D721Med (cell line): ENCODE measurements at regions not wholly inside any gene's neighbourhood (a gene's known extent, or its start where the extent isn't known, plus 50 kb on each side); places are given as distances from the start of the nearest gene placed in this dataset.
A peak's percentile ranks its signal among the peaks of the same experiment; 100 is the strongest.

Experiments used
- DNase-seq: peaks from one replicate; pipeline ENCODE4 v3.0.0; 2011; ENCODE audit warnings: low spot score; ENCODE audit not compliant: insufficient read length
- FAIRE-seq: peaks from 2 replicates; lab custom pipeline; 2011; peaks lifted over from hg19 to GRCh38; lab: Jason Lieb, UNC
- TF ChIP-seq, protein P1 (sequence below): IDR thresholded peaks from 2 replicates; pipeline ENCODE4 v1.5.1; 2012; ENCODE audit warnings: mild to moderate bottlenecking, control low read depth; ENCODE audit not compliant: insufficient read depth; ENCODE audit errors: missing control alignments

DNA sequence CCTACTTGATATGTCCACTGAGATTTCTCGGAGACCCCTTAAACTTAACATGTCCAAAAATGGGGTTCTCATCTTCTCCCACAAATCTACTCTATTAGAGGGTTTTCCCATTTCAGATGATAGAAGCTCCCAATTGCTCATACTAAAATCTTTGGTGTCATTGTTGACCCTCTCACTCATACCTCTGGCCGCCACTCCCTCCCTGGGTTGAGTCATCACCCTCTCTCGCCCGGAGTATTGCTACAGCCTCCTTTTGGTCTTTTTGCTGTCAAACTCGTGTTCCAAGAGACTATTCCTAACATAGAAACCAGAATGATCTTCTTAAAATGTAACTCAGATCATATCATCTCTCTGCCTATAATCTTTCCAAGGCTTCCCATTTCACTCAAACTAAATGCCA is 91.0 kb upstream of the GNAQ start:
- TF ChIP-seq, protein P1, sequence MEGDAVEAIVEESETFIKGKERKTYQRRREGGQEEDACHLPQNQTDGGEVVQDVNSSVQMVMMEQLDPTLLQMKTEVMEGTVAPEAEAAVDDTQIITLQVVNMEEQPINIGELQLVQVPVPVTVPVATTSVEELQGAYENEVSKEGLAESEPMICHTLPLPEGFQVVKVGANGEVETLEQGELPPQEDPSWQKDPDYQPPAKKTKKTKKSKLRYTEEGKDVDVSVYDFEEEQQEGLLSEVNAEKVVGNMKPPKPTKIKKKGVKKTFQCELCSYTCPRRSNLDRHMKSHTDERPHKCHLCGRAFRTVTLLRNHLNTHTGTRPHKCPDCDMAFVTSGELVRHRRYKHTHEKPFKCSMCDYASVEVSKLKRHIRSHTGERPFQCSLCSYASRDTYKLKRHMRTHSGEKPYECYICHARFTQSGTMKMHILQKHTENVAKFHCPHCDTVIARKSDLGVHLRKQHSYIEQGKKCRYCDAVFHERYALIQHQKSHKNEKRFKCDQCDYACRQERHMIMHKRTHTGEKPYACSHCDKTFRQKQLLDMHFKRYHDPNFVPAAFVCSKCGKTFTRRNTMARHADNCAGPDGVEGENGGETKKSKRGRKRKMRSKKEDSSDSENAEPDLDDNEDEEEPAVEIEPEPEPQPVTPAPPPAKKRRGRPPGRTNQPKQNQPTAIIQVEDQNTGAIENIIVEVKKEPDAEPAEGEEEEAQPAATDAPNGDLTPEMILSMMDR: no peak
- FAIRE-seq: no peak
- DNase-seq: no peak

DNA sequence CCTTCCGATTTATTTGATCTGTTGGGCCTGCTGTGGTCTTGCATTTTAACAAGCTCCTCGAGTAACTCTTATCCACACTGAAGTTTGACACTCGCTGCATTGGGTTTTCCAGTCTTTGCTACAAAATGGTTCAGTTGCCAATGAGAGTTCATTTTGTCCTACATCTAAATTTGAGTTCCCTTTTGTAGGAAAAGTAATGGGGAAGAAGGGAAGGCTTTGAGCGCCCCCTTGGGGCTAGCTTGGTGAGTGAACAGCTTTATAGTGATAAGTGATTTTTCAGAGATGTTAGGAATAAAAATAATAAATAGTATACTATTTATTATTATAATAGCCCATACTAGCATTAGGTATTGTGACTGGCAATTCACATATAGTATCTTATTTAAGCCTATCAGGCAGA is 89.9 kb upstream of the GNAQ start:
- no peak for DNase-seq
- TF ChIP-seq, protein P1: peak; percentile 55
- FAIRE-seq: no peak

DNA sequence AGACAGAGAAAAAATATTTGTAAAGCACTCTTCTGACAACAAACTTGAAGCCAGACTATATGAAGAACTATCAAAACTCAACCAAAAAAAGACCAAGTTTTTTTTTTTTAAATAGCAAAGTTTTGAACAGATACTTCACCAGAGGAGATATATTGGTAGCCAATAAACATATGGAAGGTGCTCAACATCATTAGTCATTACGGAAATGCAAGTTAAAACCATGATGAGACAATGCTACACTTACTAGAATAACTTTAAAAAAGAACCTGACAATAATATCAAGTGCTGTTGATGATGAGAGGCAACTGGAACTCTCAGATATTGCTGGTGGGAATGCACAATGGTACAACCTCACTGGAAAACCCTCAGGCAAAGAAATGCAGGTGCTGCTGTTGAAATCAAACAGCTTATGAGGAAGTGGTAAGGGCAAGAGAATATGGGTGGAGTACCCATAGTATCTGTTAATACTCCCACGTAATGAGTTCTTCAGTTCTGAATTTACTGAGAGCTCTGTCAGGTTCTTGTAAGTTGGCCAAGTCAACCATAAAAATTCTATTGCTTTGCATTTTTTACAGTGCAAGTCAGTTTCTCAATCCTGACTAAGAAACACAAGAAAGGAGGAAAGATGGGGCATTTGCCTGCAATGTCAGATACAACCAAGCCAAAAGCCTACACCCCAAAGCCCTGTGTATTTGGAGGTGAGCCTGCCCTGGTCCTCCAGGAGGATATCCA is 87.3 kb upstream of the GNAQ start:
- FAIRE-seq (no peak), DNase-seq (no peak)
- TF ChIP-seq, protein P1: no peak

DNA sequence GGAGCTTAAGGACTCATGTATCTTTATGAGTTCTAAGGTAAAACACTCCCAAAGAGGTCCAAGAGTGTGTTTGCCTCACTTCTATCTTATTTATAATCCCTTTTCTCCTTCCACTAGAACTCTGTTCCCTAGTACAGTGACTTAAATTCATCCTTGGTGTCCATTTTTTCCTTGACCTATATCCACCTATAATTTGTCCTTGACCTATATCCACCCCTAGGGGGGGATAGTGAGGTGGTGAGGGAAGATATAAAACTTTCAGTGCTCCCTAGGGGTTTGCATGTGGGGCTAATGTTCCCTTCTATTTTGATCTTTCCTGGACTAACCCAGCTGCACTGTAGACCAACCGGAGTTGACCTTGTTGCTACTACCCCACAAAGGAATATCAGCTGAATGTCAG is 83.5 kb upstream of the GNAQ start:
- TF ChIP-seq, protein P1: peak; percentile 26
- DNase-seq (no peak), FAIRE-seq (no peak)

DNA sequence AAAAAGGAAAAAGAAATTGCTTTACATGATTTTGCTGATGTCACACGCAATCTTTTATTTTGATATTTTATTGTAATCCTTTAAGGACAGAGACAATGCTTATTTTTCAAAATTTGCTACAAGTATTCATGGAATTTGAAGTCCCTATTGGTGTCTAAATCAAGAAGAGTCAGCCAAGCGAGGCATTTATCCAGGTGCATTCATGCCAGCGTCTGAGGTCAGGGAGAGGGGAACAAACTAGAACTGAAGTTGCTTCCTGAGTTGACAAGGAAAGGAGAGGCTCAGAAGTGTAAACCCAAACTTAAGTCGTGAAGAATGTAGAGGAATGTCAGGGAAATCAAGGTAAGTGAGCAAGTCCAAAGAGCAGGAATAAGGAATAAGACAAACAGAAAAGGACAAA is 83.0 kb upstream of the GNAQ start:
- no peak for DNase-seq
- no peak for FAIRE-seq
- TF ChIP-seq, protein P1: no peak

DNA sequence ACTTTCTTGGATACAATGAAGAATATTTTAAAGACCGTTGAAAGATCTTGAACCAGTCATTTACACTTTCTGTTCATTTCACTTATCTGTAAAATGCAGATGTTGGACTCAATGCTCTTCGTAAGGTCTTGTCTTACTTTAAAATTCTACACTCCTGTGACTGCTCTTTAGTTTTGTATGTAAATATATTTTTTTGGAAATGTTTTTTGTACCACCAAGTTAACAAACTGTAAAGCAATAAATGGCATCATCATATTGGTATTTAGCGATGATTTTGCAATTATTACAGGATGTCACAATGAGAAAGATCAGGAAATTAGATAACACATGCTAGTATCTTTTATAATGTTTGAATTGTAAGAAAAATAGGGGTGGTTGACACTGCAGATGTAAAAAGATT is 80.8 kb upstream of the GNAQ start:
- TF ChIP-seq, protein P1: no peak
- no peak for DNase-seq
- no peak for FAIRE-seq

DNA sequence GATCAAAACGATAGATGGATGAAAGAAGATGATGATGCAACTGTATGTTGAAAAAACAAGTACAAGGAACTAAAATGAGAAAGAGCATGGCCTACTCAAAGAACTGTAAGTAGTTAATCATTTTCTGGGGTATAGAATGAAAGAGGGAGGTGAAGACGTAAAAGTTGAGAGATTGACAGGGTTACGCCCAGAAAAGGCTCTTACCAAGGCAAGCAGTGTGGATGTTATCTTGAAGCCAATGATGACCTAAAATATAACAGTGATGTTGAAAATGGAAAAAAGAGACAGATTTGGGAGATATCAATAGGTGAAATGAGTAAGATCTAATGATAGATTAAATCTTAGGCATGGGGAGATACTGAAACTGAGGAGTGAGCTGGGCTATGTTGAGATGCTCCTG is 80.4 kb upstream of the GNAQ start:
- TF ChIP-seq, protein P1: no peak
- FAIRE-seq (no peak), DNase-seq (no peak)
